KOPT-K1 (cell line): ENCODE measurements at regions not wholly inside any gene's neighbourhood (a gene's known extent, or its start where the extent isn't known, plus 50 kb on each side); places are given as distances from the start of the nearest gene placed in this dataset.

ENCODE experiments used
- H3K27ac ChIP-seq: fragments of 200-600 bp; sonication (generic); 2 replicates; pipeline ENCODE4 v1.5.1; 2016; ENCODE audit warnings: antibody characterized with exemption, mild to moderate bottlenecking, low read depth, low read length; ENCODE audit not compliant: poor library complexity, severe bottlenecking
- H3K36me3 ChIP-seq: fragments of 200-600 bp; sonication (generic); 2 replicates; pipeline ENCODE4 v1.5.1; 2017; ENCODE audit warnings: antibody characterized with exemption, mild to moderate bottlenecking, low read length, moderate library complexity; ENCODE audit not compliant: insufficient read depth
- H3K9me3 ChIP-seq: fragments of 200-600 bp; sonication (generic); 2 replicates; pipeline ENCODE4 v1.5.1; 2017; ENCODE audit warnings: antibody characterized with exemption, low read length, mild to moderate bottlenecking; ENCODE audit not compliant: insufficient read depth, poor library complexity, severe bottlenecking

DNA sequence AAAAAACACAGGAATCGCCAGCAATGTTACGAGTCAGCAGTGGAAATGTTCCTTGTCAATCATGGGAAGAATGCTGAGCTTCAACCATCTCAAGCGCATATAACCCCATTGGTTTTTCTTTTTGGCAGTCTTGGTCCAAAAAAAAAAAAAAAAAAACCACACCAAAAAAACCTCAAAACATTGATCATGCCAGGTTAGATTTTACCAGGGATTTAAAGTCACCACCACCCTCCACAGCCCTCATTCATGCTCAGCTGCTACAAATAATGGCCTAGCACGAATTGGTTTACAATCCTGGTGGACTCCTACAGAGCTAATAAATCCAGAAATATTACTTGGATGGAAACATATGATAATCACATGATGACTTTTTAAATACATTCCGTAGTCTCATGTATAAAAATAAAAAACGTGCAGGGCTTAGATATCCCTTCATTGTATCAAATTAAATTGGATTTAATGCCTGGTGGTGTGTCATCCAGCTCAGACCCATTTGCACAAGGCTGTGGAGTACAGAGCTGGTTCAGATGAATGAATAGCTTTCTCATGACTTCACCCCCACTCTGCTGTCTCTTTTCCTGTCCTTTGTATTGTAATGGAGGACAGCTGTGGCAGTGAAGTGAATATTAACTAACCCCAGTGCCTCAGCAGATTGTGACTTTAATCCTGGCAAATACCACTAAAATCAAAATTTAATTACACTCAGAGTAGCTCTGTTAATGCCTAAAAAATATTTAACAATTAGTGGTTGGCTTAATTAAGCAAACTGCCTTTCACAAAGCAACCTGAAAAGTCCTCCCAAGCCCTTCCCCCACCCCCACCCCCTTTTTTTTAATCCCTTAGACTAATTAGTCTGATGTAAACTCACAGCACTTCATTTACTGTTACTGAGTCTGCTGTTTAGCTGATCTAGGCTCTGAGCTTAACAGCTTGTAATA is 626.5 kb upstream of the ZNF608 start:
- no peaks in the 10 kb centered on the region for H3K36me3 ChIP-seq
- no peaks in the 10 kb centered on the region for H3K9me3 ChIP-seq
- no peak overlapping the region for H3K27ac ChIP-seq

GRCh38 chr5:125375143-125375542 is 628.7 kb upstream of the ZNF608 start:
- H3K9me3 ChIP-seq = no peaks in the 10 kb centered on the region
- H3K36me3 ChIP-seq = no peaks in the 10 kb centered on the region
- no peak overlapping the region for H3K27ac ChIP-seq

GRCh38 chr5:125376059-125376641 is 629.7 kb upstream of the ZNF608 start:
- H3K27ac ChIP-seq = no peak overlapping the region
- no peaks in the 10 kb centered on the region for H3K9me3 ChIP-seq
- no peaks in the 10 kb centered on the region for H3K36me3 ChIP-seq

GRCh38 chr5:125377141-125377540 is 630.7 kb upstream of the ZNF608 start:
- H3K9me3 ChIP-seq = no peaks in the 10 kb centered on the region
- H3K36me3 ChIP-seq = no peaks in the 10 kb centered on the region
- no peak overlapping the region for H3K27ac ChIP-seq

- Histone ChIP-seq H3K9me3 (no peaks in the 10 kb centered on the region), H3K27ac (no peak overlapping the region)
Measured at GRCh38 chr5:125381290-125381689, 634.9 kb upstream of the ZNF608 start.

GRCh38 chr5:125384071-125384470 is 637.6 kb upstream of the ZNF608 start:
- Histone ChIP-seq H3K9me3 (no peaks in the 10 kb centered on the region), H3K36me3 (no peaks in the 10 kb centered on the region), H3K27ac (no peak overlapping the region)

More at GRCh38 chr5:125381290-125381689, 634.9 kb upstream of the ZNF608 start:
- H3K36me3 ChIP-seq = no peaks in the 10 kb centered on the region

GRCh38 chr5:125390326-125390725 is 643.9 kb upstream of the ZNF608 start:
- H3K27ac ChIP-seq = no peak overlapping the region
- H3K9me3 ChIP-seq = no peaks in the 10 kb centered on the region
- no peaks in the 10 kb centered on the region for H3K36me3 ChIP-seq

GRCh38 chr5:125393221-125393815 is 646.9 kb upstream of the ZNF608 start:
- Histone ChIP-seq H3K27ac (no peak overlapping the region), H3K9me3 (no peaks in the 10 kb centered on the region), H3K36me3 (no peaks in the 10 kb centered on the region)

GRCh38 chr5:125394661-125395280 is 648.3 kb upstream of the ZNF608 start:
- Histone ChIP-seq H3K36me3 (no peaks in the 10 kb centered on the region), H3K27ac (no peak overlapping the region), H3K9me3 (no peaks in the 10 kb centered on the region)

- H3K9me3 ChIP-seq = no peaks in the 10 kb centered on the region
- no peak overlapping the region for H3K27ac ChIP-seq
- H3K36me3 ChIP-seq = no peaks in the 10 kb centered on the region
Measured at GRCh38 chr5:125396462-125396861, 650.0 kb upstream of the ZNF608 start.

DNA sequence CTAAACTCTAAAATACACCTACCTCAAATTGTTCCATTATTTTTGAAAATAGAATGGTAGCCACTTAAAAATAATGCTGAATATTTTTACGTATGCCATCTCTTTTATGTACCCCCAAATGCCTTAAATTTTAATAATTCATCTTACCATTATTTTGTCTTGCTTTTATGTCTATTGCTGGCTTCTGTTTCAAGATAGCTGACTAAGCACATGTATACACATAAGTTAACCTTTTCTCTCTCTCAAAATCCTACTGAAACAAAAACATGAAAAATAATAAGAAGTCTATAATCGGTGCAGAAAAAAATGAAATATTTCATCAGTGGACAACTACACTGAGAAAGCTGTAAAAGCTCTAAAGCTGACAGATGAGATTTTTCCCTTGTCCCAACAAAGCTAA is 652.0 kb upstream of the ZNF608 start:
- no peaks in the 10 kb centered on the region for H3K36me3 ChIP-seq
- no peak overlapping the region for H3K27ac ChIP-seq
- H3K9me3 ChIP-seq = no peaks in the 10 kb centered on the region

- Histone ChIP-seq H3K27ac (no peak overlapping the region), H3K9me3 (no peaks in the 10 kb centered on the region), H3K36me3 (no peaks in the 10 kb centered on the region)
Measured at GRCh38 chr5:125399885-125400284, 653.4 kb upstream of the ZNF608 start.

GRCh38 chr5:125401724-125402622 is 655.5 kb upstream of the ZNF608 start:
- no peaks in the 10 kb centered on the region for H3K9me3 ChIP-seq
- H3K36me3 ChIP-seq = no peaks in the 10 kb centered on the region
- no peak overlapping the region for H3K27ac ChIP-seq

DNA sequence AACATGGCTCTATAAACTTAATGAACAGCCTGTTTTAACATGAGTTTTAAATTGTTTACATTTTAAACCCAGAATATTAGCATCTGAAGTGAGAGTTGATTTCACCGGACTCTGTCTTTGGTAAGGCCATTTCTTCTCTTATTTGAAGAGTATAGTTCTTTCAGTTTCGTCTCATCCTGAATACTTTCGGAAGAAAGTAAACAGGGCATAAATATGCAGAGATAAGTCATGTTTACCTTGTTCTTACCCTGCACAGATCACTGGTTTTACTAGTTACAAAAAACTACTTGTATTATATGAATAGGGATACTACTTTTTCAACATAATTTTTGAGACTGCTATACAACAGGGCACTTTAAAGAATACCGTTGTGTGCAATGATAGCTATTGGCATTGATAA is 656.3 kb upstream of the ZNF608 start:
- H3K27ac ChIP-seq = no peak overlapping the region
- H3K36me3 ChIP-seq = no peaks in the 10 kb centered on the region
- H3K9me3 ChIP-seq = no peaks in the 10 kb centered on the region
